ENCODE measurements at regions not wholly inside any gene's neighbourhood (a gene's known extent, or its start where the extent isn't known, plus 50 kb on each side); places are given as distances from the start of the nearest gene placed in this dataset.
"Not testable (repeated sequence)": the region's sequence is repeated elsewhere in the genome, so short reads cannot be mapped to it uniquely, and the experiment has no call there.

GRCh38 chrX:3540105-3540504, 173.3 kb downstream of the PRKX start:
- Mint-ChIP-seq H3K9me3 (peaks cover 13% of the 10 kb centered on the region), H3K4me3 (no peak overlapping the region), H3K27me3 (ENCODE audit: low read depth) (peaks cover 8% of the 10 kb centered on the region), H3K27ac (no peak overlapping the region), H3K4me1 (no peaks in the 10 kb centered on the region), H3K36me3 (ENCODE audit: low read depth) (peaks cover 5% of the 10 kb centered on the region)
- TF ChIP-seq, protein P1, sequence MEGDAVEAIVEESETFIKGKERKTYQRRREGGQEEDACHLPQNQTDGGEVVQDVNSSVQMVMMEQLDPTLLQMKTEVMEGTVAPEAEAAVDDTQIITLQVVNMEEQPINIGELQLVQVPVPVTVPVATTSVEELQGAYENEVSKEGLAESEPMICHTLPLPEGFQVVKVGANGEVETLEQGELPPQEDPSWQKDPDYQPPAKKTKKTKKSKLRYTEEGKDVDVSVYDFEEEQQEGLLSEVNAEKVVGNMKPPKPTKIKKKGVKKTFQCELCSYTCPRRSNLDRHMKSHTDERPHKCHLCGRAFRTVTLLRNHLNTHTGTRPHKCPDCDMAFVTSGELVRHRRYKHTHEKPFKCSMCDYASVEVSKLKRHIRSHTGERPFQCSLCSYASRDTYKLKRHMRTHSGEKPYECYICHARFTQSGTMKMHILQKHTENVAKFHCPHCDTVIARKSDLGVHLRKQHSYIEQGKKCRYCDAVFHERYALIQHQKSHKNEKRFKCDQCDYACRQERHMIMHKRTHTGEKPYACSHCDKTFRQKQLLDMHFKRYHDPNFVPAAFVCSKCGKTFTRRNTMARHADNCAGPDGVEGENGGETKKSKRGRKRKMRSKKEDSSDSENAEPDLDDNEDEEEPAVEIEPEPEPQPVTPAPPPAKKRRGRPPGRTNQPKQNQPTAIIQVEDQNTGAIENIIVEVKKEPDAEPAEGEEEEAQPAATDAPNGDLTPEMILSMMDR (IDR thresholded peaks at IDR 0.05; ENCODE audit: unreplicated experiment in 3 of 3) = no peak

GRCh38 chrX:3532581-3533085, 180.8 kb downstream of the PRKX start:
- no peak overlapping the region for H3K4me3 Mint-ChIP-seq
- peaks cover 20% of the 10 kb centered on the region for H3K9me3 Mint-ChIP-seq
- peaks cover 5% of the 10 kb centered on the region for H3K36me3 Mint-ChIP-seq (ENCODE audit: low read depth)
- H3K4me1 Mint-ChIP-seq = no peaks in the 10 kb centered on the region
- H3K27me3 Mint-ChIP-seq (ENCODE audit: low read depth) = peaks cover 8% of the 10 kb centered on the region
- peak overlapping the region in 2 of 3 experiments; percentile 49 to 65 for H3K27ac Mint-ChIP-seq
- TF ChIP-seq, protein P1 (IDR thresholded peaks at IDR 0.05; ENCODE audit: unreplicated experiment in 3 of 3) = no peak

DNA sequence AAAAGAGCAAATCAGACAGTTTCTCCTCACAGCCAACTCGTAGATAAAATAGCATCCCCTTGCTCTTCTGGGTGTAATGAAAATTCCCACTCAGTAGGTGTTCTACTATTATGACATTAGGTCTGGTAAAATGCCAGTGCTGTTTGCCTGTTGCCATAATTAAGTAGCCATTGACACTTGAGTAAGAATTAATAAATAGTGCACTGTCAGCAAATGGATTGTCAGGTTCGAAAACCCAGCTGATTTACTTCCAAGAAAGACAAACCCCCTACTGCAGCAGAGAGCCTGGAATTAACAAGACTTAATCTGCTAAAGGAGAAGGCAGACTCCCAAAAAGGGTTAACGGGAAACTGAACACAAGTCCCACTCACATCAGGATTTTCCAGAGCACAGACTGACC, 182.0 kb downstream of the PRKX start:
- H3K27me3 Mint-ChIP-seq (ENCODE audit: low read depth); H3K4me1 Mint-ChIP-seq; H3K4me3 Mint-ChIP-seq; H3K36me3 Mint-ChIP-seq (ENCODE audit: low read depth); H3K27ac Mint-ChIP-seq: not testable (repeated sequence)
- H3K9me3 Mint-ChIP-seq = peaks cover 20% of the 10 kb centered on the region

DNA sequence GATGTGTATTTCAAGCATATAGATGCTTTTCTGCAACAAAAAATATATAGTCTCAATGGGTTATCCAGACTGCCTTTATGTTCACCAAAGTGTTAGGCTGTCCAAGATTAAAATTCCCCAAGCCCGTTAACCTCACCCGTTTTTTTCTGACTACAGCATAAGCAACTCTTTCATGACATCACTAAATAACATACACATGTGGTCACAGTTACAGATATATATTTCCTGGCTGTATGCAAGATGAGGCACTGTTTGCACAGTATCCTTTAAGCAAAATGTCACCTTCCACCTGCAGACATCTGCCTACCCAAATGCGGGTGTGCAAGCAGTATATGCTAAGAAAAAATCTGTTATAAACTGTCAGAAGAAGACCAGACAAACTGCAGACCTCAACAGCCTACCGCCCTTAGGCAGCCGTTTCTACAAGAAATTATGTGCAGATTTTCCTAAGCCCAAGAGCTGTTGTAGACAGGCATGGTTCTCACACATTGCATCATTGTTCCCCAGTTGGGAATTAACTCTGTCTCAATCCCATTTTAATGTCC, 183.1 kb upstream of the MXRA5 start:
- Mint-ChIP-seq H3K36me3 (ENCODE audit: low read depth) (no peaks in the 10 kb centered on the region), H3K4me3 (no peak overlapping the region), H3K27ac (no peak overlapping the region), H3K27me3 (ENCODE audit: low read depth) (no peaks in the 10 kb centered on the region), H3K4me1 (no peaks in the 10 kb centered on the region), H3K9me3 (peaks cover 9% of the 10 kb centered on the region)
- TF ChIP-seq, protein P1 (IDR thresholded peaks at IDR 0.05; ENCODE audit: unreplicated experiment in 3 of 3) = no peak

DNA sequence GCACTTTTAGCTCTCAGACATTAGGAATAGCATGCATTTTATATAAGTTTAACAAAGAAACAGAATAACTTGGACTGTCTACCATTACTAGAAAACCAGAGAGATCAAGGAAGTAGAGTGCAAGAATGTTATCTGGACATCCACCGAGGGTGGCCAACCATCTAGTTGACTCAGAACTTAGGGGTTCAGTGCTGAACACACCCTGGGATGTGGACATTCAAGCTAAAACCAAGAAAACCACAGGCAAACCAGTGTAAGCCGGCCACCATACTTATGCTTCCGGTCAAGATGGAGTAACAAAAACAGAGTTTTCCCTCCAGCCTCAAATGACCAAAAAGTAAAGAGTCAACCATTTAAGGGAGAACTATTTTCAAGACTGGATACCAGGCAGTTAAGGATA, 181.4 kb upstream of the MXRA5 start:
- Mint-ChIP-seq H3K27ac (no peak overlapping the region), H3K36me3 (ENCODE audit: low read depth) (no peaks in the 10 kb centered on the region)

DNA sequence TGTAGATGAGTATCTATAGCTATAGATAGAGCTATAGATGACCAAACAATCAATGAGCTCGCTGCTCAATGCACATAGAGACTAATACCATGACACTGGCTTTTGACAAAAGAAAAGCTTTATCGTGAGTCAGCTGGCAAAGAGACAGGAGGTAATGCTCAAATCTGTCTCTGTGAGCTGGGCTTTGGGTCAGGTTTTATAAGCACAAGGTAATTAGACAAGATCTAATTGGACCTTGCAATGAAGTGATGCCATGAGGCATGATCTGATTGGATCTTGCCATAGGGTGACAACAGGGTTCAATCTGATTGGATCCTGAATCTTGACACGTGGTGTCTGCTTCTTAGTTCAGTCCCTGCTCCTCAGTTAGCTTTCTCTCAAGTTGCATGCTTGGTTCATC, 180.7 kb upstream of the MXRA5 start:
- no peaks in the 10 kb centered on the region for H3K36me3 Mint-ChIP-seq (ENCODE audit: low read depth)
- H3K27ac Mint-ChIP-seq = peak overlapping the region in 1 of 3 experiments; percentile 8
- H3K4me3 Mint-ChIP-seq = no peak overlapping the region
- H3K27me3 Mint-ChIP-seq (ENCODE audit: low read depth) = no peaks in the 10 kb centered on the region
- H3K9me3 Mint-ChIP-seq = peaks cover 3% of the 10 kb centered on the region
- TF ChIP-seq, protein P1 (IDR thresholded peaks at IDR 0.05; ENCODE audit: unreplicated experiment in 3 of 3) = no peak
- no peaks in the 10 kb centered on the region for H3K4me1 Mint-ChIP-seq

More for the DNA sequence above, 181.4 kb upstream of the MXRA5 start:
- TF ChIP-seq, protein P1 (IDR thresholded peaks at IDR 0.05; ENCODE audit: unreplicated experiment in 3 of 3) = no peak
- Mint-ChIP-seq H3K27me3 (ENCODE audit: low read depth) (no peaks in the 10 kb centered on the region), H3K9me3 (peaks cover 5% of the 10 kb centered on the region), H3K4me3 (no peak overlapping the region), H3K4me1 (no peaks in the 10 kb centered on the region)
